Stimulated activated CD8-positive, alpha-beta memory T cell treated with anti-CD3 and anti-CD28 coated beads, Interleukin-15, amount 100 ng/mL, for 1 hour (primary cell): ENCODE measurements at regions not wholly inside any gene's neighbourhood (a gene's known extent, or its start where the extent isn't known, plus 50 kb on each side); places are given as distances from the start of the nearest gene placed in this dataset.
"Not testable (repeated sequence)": the region's sequence is repeated elsewhere in the genome, so short reads cannot be mapped to it uniquely, and the experiment has no call there.

ENCODE experiments used
- DNase-seq: peaks from one replicate; pipeline ENCODE4 v3.0.0-alpha.2; 2020; ENCODE audit warnings: low read depth

- DNase-seq = no peak
These were observed 106.8 kb downstream of the OR2B2 start for GRCh38 chr6:27805347-27805746.

- no peak for DNase-seq
These were observed 107.3 kb downstream of the OR2B2 start for GRCh38 chr6:27804851-27805250.

- no peak for DNase-seq
These were observed 111.3 kb downstream of the OR2B2 start for GRCh38 chr6:27800731-27801373.

- no peak for DNase-seq
These were observed 114.2 kb downstream of the OR2B2 start for GRCh38 chr6:27797960-27798359.

- not testable (repeated sequence) for DNase-seq
These were observed 115.3 kb downstream of the OR2B2 start for GRCh38 chr6:27796736-27797481.

- DNase-seq = no peak
These were observed 116.3 kb downstream of the OR2B2 start for GRCh38 chr6:27795697-27796494.

GRCh38 chr6:27791182-27791943, 120.8 kb downstream of the OR2B2 start:
- no peak for DNase-seq

GRCh38 chr6:27788376-27788775, 123.8 kb downstream of the OR2B2 start:
- not testable (repeated sequence) for DNase-seq

- DNase-seq = no peak
These were observed 126.1 kb downstream of the OR2B2 start for GRCh38 chr6:27786048-27786447.

- DNase-seq = no peak
These were observed 126.9 kb downstream of the OR2B2 start for GRCh38 chr6:27785294-27785693.

- no peak for DNase-seq
These were observed 129.4 kb downstream of the OR2B2 start for GRCh38 chr6:27782748-27783147.

- DNase-seq = no peak
These were observed 133.4 kb downstream of the OR2B2 start for GRCh38 chr6:27778625-27779417.

GRCh38 chr6:27777614-27778355, 134.4 kb downstream of the OR2B2 start:
- no peak for DNase-seq

- DNase-seq = no peak
These were observed 135.1 kb downstream of the OR2B2 start for GRCh38 chr6:27777126-27777525.

- DNase-seq = no peak
These were observed 135.7 kb downstream of the OR2B2 start for GRCh38 chr6:27776504-27776903.

GRCh38 chr6:27775796-27776184, 136.4 kb downstream of the OR2B2 start:
- DNase-seq = no peak

- DNase-seq = not testable (repeated sequence)
These were observed 136.9 kb downstream of the OR2B2 start for GRCh38 chr6:27775138-27775795.

- not testable (repeated sequence) for DNase-seq
These were observed 138.0 kb downstream of the OR2B2 start for GRCh38 chr6:27774264-27774600.

- not testable (repeated sequence) for DNase-seq
These were observed 138.5 kb downstream of the OR2B2 start for GRCh38 chr6:27773542-27774263.
